Liver (tissue), 8 donors: ENCODE measurements at regions not wholly inside any gene's neighbourhood (a gene's known extent, or its start where the extent isn't known, plus 50 kb on each side); places are given as distances from the start of the nearest gene placed in this dataset.

Experiments used
- DNase-seq: peaks from one replicate; pipeline ENCODE4 v3.0.0-alpha.2; 2017; ENCODE audit warnings: low spot score
- H3K27ac ChIP-seq, 2 donors: one replicate each; pipeline ENCODE4 v1.7.0; 2013; ENCODE audit warnings: inconsistent platforms in 2 of 2, low read length in 2 of 2, control low read depth in 1 of 2, low read depth in 1 of 2, mild to moderate bottlenecking in 1 of 2
- H3K27me3 ChIP-seq, 4 donors: one replicate each; pipeline versions ENCODE4 v1.6.1 to v1.7.0; 2013; ENCODE audit warnings: low read length in 3 of 4, inconsistent platforms in 1 of 4, mild to moderate bottlenecking in 1 of 4, moderate library complexity in 1 of 4; ENCODE audit not compliant: control insufficient read depth in 4 of 4, insufficient read depth in 4 of 4
- H3K36me3 ChIP-seq, 4 donors: one replicate each; pipeline versions ENCODE4 v1.6.1 to v1.7.0; 2013; ENCODE audit warnings: low read length in 3 of 4, mild to moderate bottlenecking in 3 of 4, low read depth in 1 of 4, moderate library complexity in 1 of 4; ENCODE audit not compliant: control insufficient read depth in 4 of 4, insufficient read depth in 3 of 4
- H3K4me1 ChIP-seq, 4 donors: one replicate each; pipeline versions ENCODE4 v1.6.1 to v1.7.0; 2013; ENCODE audit warnings: low read length in 3 of 4, mild to moderate bottlenecking in 3 of 4, moderate library complexity in 1 of 4; ENCODE audit not compliant: control insufficient read depth in 4 of 4, insufficient read depth in 4 of 4
- H3K4me3 ChIP-seq, 3 donors: one replicate each; pipeline versions ENCODE4 v1.6.1 to v1.7.0; 2013; ENCODE audit warnings: low read length in 3 of 3, control low read depth in 1 of 3, low read depth in 1 of 3, mild to moderate bottlenecking in 1 of 3
- H3K9ac ChIP-seq, 2 donors: one replicate each; pipeline ENCODE4 v1.7.0; 2013; ENCODE audit warnings: low read length in 2 of 2, mild to moderate bottlenecking in 2 of 2, moderate library complexity in 2 of 2, control low read depth in 1 of 2, low read depth in 1 of 2
- H3K9me3 ChIP-seq, 4 donors: one replicate each; pipeline versions ENCODE4 v1.6.1 to v1.7.0; 2013; ENCODE audit warnings: low read length in 3 of 4; ENCODE audit not compliant: control insufficient read depth in 4 of 4
- ATF3 ChIP-seq: IDR thresholded peaks from 2 replicates; pipeline ENCODE4 v1.6.1; 2016; ENCODE audit warnings: antibody characterized with exemption
- EGR1 ChIP-seq, 2 donors: IDR thresholded peaks; 2 replicates each; pipeline ENCODE4 v1.6.1; 2016 to 2018; ENCODE audit warnings: antibody characterized with exemption in 2 of 2, low read depth in 2 of 2
- FOXA1 ChIP-seq: IDR thresholded peaks from 2 replicates; pipeline ENCODE4 v1.6.1; 2016; ENCODE audit warnings: antibody characterized with exemption
- FOXA2 ChIP-seq: IDR thresholded peaks from 2 replicates; pipeline ENCODE4 v1.6.1; 2016; ENCODE audit warnings: antibody characterized with exemption
- GABPA ChIP-seq, 2 donors: IDR thresholded peaks in 1 of 2; conservative IDR thresholded peaks in 1 of 2; 2 replicates each; pipeline ENCODE4 v1.6.1; 2016; ENCODE audit warnings: antibody characterized with exemption in 2 of 2, mild to moderate bottlenecking in 1 of 2, moderate library complexity in 1 of 2
- HNF4A ChIP-seq, 2 donors: conservative IDR thresholded peaks; 2 replicates each; pipeline ENCODE4 v1.6.1; 2016; ENCODE audit warnings: antibody characterized with exemption in 2 of 2, mild to moderate bottlenecking in 2 of 2
- HNF4G ChIP-seq: IDR thresholded peaks from 2 replicates; pipeline ENCODE4 v1.6.1; 2016; ENCODE audit warnings: antibody characterized with exemption
- JUND ChIP-seq, 2 donors: IDR thresholded peaks; 2 replicates each; pipeline ENCODE4 v1.6.1; 2016; ENCODE audit warnings: antibody characterized with exemption in 2 of 2
- MAX ChIP-seq: IDR thresholded peaks from 2 replicates; pipeline ENCODE4 v1.6.1; 2016; ENCODE audit warnings: antibody characterized with exemption
- NR2F2 ChIP-seq: IDR thresholded peaks from 2 replicates; pipeline ENCODE4 v1.6.1; 2016; ENCODE audit warnings: antibody characterized with exemption
- RAD21 ChIP-seq, 2 donors: IDR thresholded peaks; 2 replicates each; pipeline ENCODE4 v1.6.1; 2016; ENCODE audit warnings: antibody characterized with exemption in 2 of 2, mild to moderate bottlenecking in 2 of 2
- REST ChIP-seq: IDR thresholded peaks from 2 replicates; pipeline ENCODE4 v1.6.1; 2016; ENCODE audit warnings: antibody characterized with exemption, mild to moderate bottlenecking
- SP1 ChIP-seq: IDR thresholded peaks from 2 replicates; pipeline ENCODE4 v1.6.1; 2018; ENCODE audit warnings: antibody characterized with exemption, mild to moderate bottlenecking
- TAF1 ChIP-seq: conservative IDR thresholded peaks from 2 replicates; pipeline ENCODE4 v1.6.1; 2016; ENCODE audit warnings: antibody characterized with exemption, mild to moderate bottlenecking
- YY1 ChIP-seq: IDR thresholded peaks from 2 replicates; pipeline ENCODE4 v1.6.1; 2016; ENCODE audit warnings: antibody characterized with exemption, mild to moderate bottlenecking
- whole genome bisulfite sequencing: extraction: QIAGEN DNeasy Blood & Tissue Kit; methylation state at CpG from one replicate; pipeline ENCODE4 v1.1.7; 2013; 5-methylcytosine and 5-hydroxymethylcytosine counted together
- TF ChIP-seq, protein P1 (sequence below): fragments of 150-350 bp; IDR thresholded peaks from 2 replicates; pipeline ENCODE4 v1.5.1; 2017; ENCODE audit warnings: improper control_type of control experiment, low read depth, low read length; ENCODE audit not compliant: missing input control
- TF ChIP-seq, protein P2 (sequence below): IDR thresholded peaks from 2 replicates; pipeline ENCODE4 v1.6.1; 2016; ENCODE audit warnings: antibody characterized with exemption
- donor health status: healthy.
- donor health status: healthy.
- donor health status: healthy.
- donor health status: healthy.
- donor health status: healthy.

- Histone ChIP-seq H3K27me3 (no peaks in the 10 kb centered on the region), H3K36me3 (no peaks in the 10 kb centered on the region), H3K9ac (no peak overlapping the region), H3K4me1 (no peaks in the 10 kb centered on the region), H3K9me3 (peaks cover 0 to 2% (median 0%) of the 10 kb centered on the region in 4 donors), H3K27ac (no peak overlapping the region), H3K4me3 (no peak overlapping the region)
- WGBS: 38% methylated on average over 17 of the region's 17 CpGs
- no peak for DNase-seq
- TF ChIP-seq, protein P1, sequence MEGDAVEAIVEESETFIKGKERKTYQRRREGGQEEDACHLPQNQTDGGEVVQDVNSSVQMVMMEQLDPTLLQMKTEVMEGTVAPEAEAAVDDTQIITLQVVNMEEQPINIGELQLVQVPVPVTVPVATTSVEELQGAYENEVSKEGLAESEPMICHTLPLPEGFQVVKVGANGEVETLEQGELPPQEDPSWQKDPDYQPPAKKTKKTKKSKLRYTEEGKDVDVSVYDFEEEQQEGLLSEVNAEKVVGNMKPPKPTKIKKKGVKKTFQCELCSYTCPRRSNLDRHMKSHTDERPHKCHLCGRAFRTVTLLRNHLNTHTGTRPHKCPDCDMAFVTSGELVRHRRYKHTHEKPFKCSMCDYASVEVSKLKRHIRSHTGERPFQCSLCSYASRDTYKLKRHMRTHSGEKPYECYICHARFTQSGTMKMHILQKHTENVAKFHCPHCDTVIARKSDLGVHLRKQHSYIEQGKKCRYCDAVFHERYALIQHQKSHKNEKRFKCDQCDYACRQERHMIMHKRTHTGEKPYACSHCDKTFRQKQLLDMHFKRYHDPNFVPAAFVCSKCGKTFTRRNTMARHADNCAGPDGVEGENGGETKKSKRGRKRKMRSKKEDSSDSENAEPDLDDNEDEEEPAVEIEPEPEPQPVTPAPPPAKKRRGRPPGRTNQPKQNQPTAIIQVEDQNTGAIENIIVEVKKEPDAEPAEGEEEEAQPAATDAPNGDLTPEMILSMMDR: no peak
- TF ChIP-seq, protein P2, sequence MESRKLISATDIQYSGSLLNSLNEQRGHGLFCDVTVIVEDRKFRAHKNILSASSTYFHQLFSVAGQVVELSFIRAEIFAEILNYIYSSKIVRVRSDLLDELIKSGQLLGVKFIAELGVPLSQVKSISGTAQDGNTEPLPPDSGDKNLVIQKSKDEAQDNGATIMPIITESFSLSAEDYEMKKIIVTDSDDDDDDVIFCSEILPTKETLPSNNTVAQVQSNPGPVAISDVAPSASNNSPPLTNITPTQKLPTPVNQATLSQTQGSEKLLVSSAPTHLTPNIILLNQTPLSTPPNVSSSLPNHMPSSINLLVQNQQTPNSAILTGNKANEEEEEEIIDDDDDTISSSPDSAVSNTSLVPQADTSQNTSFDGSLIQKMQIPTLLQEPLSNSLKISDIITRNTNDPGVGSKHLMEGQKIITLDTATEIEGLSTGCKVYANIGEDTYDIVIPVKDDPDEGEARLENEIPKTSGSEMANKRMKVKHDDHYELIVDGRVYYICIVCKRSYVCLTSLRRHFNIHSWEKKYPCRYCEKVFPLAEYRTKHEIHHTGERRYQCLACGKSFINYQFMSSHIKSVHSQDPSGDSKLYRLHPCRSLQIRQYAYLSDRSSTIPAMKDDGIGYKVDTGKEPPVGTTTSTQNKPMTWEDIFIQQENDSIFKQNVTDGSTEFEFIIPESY: no peak
- TF ChIP-seq JUND (IDR thresholded peaks at IDR 0.05) (no peak), ATF3 (no peak), HNF4A (conservative IDR thresholded peaks at IDR 0.05) (no peak), YY1 (no peak), SP1 (no peak), MAX (no peak), GABPA (IDR thresholded peaks at IDR 0.05 in 1 of 2, conservative IDR thresholded peaks at IDR 0.05 in 1 of 2) (no peak)
Measured at GRCh38 chr2:9152975-9153642, 53.5 kb upstream of the ASAP2 start.

GRCh38 chr2:9150906-9151305 is 55.7 kb upstream of the ASAP2 start:
- no peak for DNase-seq
- no peaks in the 10 kb centered on the region for H3K4me1 ChIP-seq
- no peak overlapping the region for H3K4me3 ChIP-seq
- H3K36me3 ChIP-seq: no peaks in the 10 kb centered on the region
- no peak overlapping the region for H3K9ac ChIP-seq
- H3K27ac ChIP-seq: no peak overlapping the region
- H3K27me3 ChIP-seq: no peaks in the 10 kb centered on the region
- H3K9me3 ChIP-seq: peaks cover 0 to 2% (median 0%) of the 10 kb centered on the region in 4 donors
- TF ChIP-seq JUND (IDR thresholded peaks at IDR 0.05): no peak
- no peak for TF ChIP-seq SP1
- no peak for TF ChIP-seq FOXA1
- TF ChIP-seq, protein P2: no peak
- TF ChIP-seq HNF4A (conservative IDR thresholded peaks at IDR 0.05): no peak
- TF ChIP-seq HNF4G: no peak
- no peak for TF ChIP-seq EGR1 (IDR thresholded peaks at IDR 0.05; ENCODE audit: low read depth in 2 of 2)
- TF ChIP-seq ATF3: no peak
- no peak for TF ChIP-seq FOXA2
- TF ChIP-seq REST: no peak
- no peak for TF ChIP-seq RAD21 (IDR thresholded peaks at IDR 0.05)
- TF ChIP-seq YY1: no peak
- TF ChIP-seq NR2F2: no peak
- no peak for TF ChIP-seq TAF1
- TF ChIP-seq, protein P1: no peak
- 92% methylated on average over 13 of the region's 13 CpGs for WGBS
